HG03558 (cell line): ENCODE measurements at regions not wholly inside any gene's neighbourhood (a gene's known extent, or its start where the extent isn't known, plus 50 kb on each side); places are given as distances from the start of the nearest gene placed in this dataset.
"Not testable (repeated sequence)": the region's sequence is repeated elsewhere in the genome, so short reads cannot be mapped to it uniquely, and the experiment has no call there.

Experiments used
- ATAC-seq: cut with Tn5 transposase; IDR thresholded peaks from one replicate; pipeline ENCODE4 v1.9.1; 2021; ENCODE audit warnings: moderate number of reproducible peaks; ENCODE audit not compliant: unreplicated experiment; ENCODE audit errors: extremely low read depth

DNA sequence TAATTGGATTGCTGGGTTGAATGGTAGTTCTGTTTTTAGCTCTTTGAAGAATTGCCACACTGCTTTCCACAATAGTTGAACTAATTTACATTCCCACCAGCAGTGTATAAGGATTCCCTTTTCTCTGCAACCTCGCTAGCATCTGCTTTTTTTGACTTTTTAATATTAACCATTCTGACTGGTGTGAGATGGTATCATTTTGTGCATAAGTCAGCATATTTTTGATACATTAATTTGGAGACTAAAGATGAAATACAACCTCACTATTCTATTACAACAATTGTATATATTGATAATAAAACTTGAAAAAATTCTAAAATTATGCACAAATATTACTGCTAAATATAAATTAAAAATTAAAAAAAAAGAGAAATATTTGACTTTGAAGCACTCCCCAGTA is 350.9 kb downstream of the SPIN4 start:
- ATAC-seq, result not testable (repeated sequence)
